ENCODE measurements at regions not wholly inside any gene's neighbourhood (a gene's known extent, or its start where the extent isn't known, plus 50 kb on each side); places are given as distances from the start of the nearest gene placed in this dataset.

DNA sequence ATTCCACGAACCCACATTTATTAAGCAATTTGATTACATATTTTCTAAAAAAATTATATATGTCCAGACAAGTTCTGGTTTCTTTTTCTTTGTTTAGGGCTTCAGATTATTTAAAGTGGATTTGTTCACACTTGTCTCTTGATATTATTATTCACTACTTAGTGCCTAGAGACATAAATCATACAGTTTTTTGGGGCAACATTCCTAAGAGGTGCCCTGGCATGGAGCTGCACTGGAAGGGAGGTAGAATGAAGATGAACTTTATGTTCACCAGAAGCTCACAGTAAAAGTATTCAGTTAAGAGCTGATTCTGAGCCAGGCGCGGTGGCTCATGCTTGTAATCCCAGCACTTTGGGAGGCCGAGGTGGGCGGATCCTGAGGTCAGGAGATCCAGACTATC lies 762.7 kb upstream of the TMEFF2 start:
- no peak overlapping the region for H2AFZ ChIP-seq (ENCODE audit: insufficient read depth, low read depth, low read length, poor library complexity, severe bottlenecking)
- 94% methylated on average over 4 of the region's 5 CpGs for WGBS (ENCODE audit: insufficient coverage)
- no peak for ATAC-seq (ENCODE audit: low read depth)
- Mint-ChIP-seq H3K4me1 (no peaks in the 10 kb centered on the region), H3K4me3 (no peak overlapping the region), H3K27me3 (no peaks in the 10 kb centered on the region), H3K27ac (no peak overlapping the region), H3K9me3 (ENCODE audit: insufficient read depth) (no peaks in the 10 kb centered on the region)
- DNase-seq: no peak
- H3K79me2 ChIP-seq (ENCODE audit: control insufficient read depth, insufficient read depth, low read length): no peaks in the 10 kb centered on the region
- H4K20me1 ChIP-seq (ENCODE audit: control insufficient read depth, insufficient read depth, low read length, poor library complexity, severe bottlenecking): no peaks in the 10 kb centered on the region
- H3K4me3 ChIP-seq (ENCODE audit: control extremely low read depth in 1 of 5, extremely low read depth in 1 of 5, insufficient read depth in 1 of 5, low read depth in 2 of 5, low read length in 4 of 5): no peak overlapping the region
- H3K4me2 ChIP-seq (replicated peaks; ENCODE audit: low read depth, low read length, poor library complexity, severe bottlenecking): no peak overlapping the region
- no peaks in the 10 kb centered on the region for H3K4me1 ChIP-seq (ENCODE audit: control insufficient read depth in 2 of 2, insufficient read depth in 2 of 2, low read length in 2 of 2)
- CTCF ChIA-PET: no interaction called here
- H3K27me3 ChIP-seq (replicated peaks in 1 of 4; ENCODE audit: control extremely low read depth in 1 of 4, control insufficient read depth in 3 of 4, insufficient read depth in 4 of 4, low read length in 3 of 4): no peaks in the 10 kb centered on the region
- TF ChIP-seq EZH2 (IDR thresholded peaks at IDR 0.05; ENCODE audit: borderline replicate concordance, insufficient read depth, low read depth, low read length, poor library complexity, severe bottlenecking) (no peak), CTCF (IDR thresholded peaks at IDR 0.05) (no peak)
- no peak overlapping the region for H3K27ac ChIP-seq (ENCODE audit: low read length in 2 of 2)
- H3K36me3 ChIP-seq (replicated peaks in 1 of 2; ENCODE audit: control extremely low read depth in 1 of 2, control insufficient read depth in 1 of 2, extremely low read depth in 1 of 2, insufficient read depth in 2 of 2, low read length in 1 of 2): no peaks in the 10 kb centered on the region
- intact Hi-C loops (cut with micrococcal nuclease): no loop called here
- POLR2A ChIA-PET: no interaction called here
- peaks cover 0 to 5% (median 0%) of the 10 kb centered on the region in 3 donors for H3K9me3 ChIP-seq (ENCODE audit: control extremely low read depth in 1 of 3, control insufficient read depth in 2 of 3, insufficient read depth in 1 of 3, low read length in 2 of 3)
- H3K9ac ChIP-seq (ENCODE audit: low read length): no peak overlapping the region

DNA sequence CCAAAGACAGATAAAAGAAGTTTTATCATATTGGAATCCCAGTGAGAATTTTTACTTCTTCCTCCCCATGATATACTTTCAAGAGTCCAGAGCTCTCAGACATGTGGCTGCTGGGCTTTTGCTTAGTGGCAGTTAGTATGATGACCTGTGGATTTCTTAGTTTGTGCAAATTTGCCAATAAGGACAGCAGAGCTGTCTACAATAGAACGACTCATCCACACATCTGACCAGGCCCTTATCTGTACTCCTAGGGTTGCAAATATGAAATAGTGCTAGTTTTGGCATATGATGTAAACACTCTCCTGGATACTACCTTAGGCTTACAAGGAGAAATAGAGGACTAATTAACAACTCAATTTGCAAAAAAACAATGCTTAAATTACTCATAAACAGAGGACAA lies 758.4 kb upstream of the TMEFF2 start:
- POLR2A ChIA-PET: no interaction called here
- intact Hi-C loops (cut with micrococcal nuclease): no loop called here
- no peaks in the 10 kb centered on the region for H3K9me3 Mint-ChIP-seq (ENCODE audit: insufficient read depth)
- no peaks in the 10 kb centered on the region for H3K4me1 ChIP-seq (ENCODE audit: control insufficient read depth in 2 of 2, insufficient read depth in 2 of 2, low read length in 2 of 2)
- no peak overlapping the region for H3K27ac ChIP-seq (ENCODE audit: low read length in 2 of 2)
- no peaks in the 10 kb centered on the region for H3K27me3 Mint-ChIP-seq
- H3K4me3 Mint-ChIP-seq: no peak overlapping the region
- H3K27me3 ChIP-seq (replicated peaks in 1 of 4; ENCODE audit: control extremely low read depth in 1 of 4, control insufficient read depth in 3 of 4, insufficient read depth in 4 of 4, low read length in 3 of 4): no peaks in the 10 kb centered on the region
- no peak overlapping the region for H3K27ac Mint-ChIP-seq
- H3K4me1 Mint-ChIP-seq: no peaks in the 10 kb centered on the region
- no CpG with 5 or more reads among the region's 1 CpG for WGBS (ENCODE audit: insufficient coverage)
- ATAC-seq (ENCODE audit: low read depth) (no peak), DNase-seq (no peak)
- CTCF ChIA-PET: no interaction called here
- no peak overlapping the region for H3K9ac ChIP-seq (ENCODE audit: low read length)
- no peaks in the 10 kb centered on the region for H3K36me3 ChIP-seq (replicated peaks in 1 of 2; ENCODE audit: control extremely low read depth in 1 of 2, control insufficient read depth in 1 of 2, extremely low read depth in 1 of 2, insufficient read depth in 2 of 2, low read length in 1 of 2)
- H3K4me2 ChIP-seq (replicated peaks; ENCODE audit: low read depth, low read length, poor library complexity, severe bottlenecking): no peak overlapping the region
- H3K9me3 ChIP-seq (ENCODE audit: control extremely low read depth in 1 of 3, control insufficient read depth in 2 of 3, insufficient read depth in 1 of 3, low read length in 2 of 3): peaks cover 0 to 1% (median 0%) of the 10 kb centered on the region in 3 donors
- no peaks in the 10 kb centered on the region for H3K79me2 ChIP-seq (ENCODE audit: control insufficient read depth, insufficient read depth, low read length)
- H2AFZ ChIP-seq (ENCODE audit: insufficient read depth, low read depth, low read length, poor library complexity, severe bottlenecking): no peak overlapping the region
- TF ChIP-seq EZH2 (IDR thresholded peaks at IDR 0.05; ENCODE audit: borderline replicate concordance, insufficient read depth, low read depth, low read length, poor library complexity, severe bottlenecking) (no peak), CTCF (IDR thresholded peaks at IDR 0.05) (no peak)
- no peaks in the 10 kb centered on the region for H4K20me1 ChIP-seq (ENCODE audit: control insufficient read depth, insufficient read depth, low read length, poor library complexity, severe bottlenecking)
- H3K4me3 ChIP-seq (ENCODE audit: control extremely low read depth in 1 of 5, extremely low read depth in 1 of 5, insufficient read depth in 1 of 5, low read depth in 2 of 5, low read length in 4 of 5): no peak overlapping the region

Measured in B cell (primary cell).